Erythroblast (primary cell): ENCODE measurements at regions not wholly inside any gene's neighbourhood (a gene's known extent, or its start where the extent isn't known, plus 50 kb on each side); places are given as distances from the start of the nearest gene placed in this dataset.

Source experiments
- DNase-seq, 2 experiments: peaks; one replicate each; lab custom pipeline; 2025; lab: John Stamatoyannopoulos, UW
- GATA1 ChIP-seq: IDR thresholded peaks from 2 replicates; pipeline ENCODE4 v1.6.1; 2011; ENCODE audit warnings: low read depth, mild to moderate bottlenecking, control low read depth, low read length, moderate library complexity
- POLR2A ChIP-seq: IDR thresholded peaks from 2 replicates; pipeline ENCODE4 v1.6.1; 2011; ENCODE audit warnings: mild to moderate bottlenecking, low read length

DNA sequence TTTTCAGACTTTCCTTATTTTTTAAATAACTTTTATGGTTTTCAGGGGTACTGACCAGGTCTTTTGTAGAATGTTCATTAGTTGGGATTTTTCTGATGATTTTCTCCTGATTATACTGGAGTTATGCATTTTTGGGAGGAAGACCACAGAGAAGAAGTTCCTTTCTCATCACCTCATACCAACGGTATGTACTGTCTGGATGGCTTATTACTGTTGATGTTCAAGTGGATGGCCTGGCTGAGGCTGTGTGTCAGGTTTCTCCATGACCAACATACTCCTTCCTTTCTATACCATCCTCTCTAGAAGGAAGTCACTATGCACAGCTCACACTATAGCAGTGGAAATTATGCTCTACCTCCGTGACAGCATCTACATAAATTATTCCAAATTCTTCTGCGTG, 71.1 kb upstream of the NR3C1 start:
- DNase-seq: no peak
- TF ChIP-seq GATA1 (no peak), POLR2A (no peak)

DNA sequence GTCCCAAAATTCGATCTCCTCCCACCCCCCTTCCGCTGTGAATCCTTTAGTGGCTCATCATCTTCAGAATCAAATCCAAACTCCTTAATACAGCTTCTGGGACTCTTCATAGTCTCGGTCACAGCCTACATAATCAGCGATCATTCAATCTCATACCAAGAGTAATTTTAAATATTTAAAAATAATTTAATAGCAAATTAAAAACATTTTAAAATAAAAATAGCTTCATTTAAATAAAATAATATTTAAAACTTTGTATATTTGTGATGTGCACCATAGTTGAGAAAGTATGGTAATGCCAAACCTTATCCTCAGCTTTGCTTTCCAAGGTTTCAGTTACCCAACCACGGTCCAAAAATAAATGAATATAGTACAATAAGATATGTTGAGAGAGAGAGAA, 70.0 kb upstream of the NR3C1 start:
- TF ChIP-seq POLR2A: no peak
- no peak for TF ChIP-seq GATA1
- DNase-seq: no peak

DNA sequence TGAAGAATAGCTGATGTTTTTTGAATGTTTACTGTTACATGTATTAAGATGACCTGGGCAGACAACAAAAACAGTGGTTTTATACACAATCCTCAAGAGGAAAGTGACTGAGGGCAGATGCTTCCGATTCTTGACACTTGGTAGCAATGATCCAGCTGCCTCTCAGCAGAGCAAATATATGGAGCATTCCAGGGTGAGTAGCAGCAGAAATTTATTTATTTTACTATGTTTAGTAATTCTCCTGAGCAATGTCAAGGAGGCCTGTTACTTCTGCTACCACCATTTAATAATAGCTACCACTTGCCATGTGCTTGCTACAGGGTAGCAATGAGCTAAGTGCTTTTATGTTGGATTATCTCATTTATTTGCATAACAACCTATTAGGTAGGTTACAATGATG, 69.1 kb upstream of the NR3C1 start:
- DNase-seq: no peak
- no peak for TF ChIP-seq GATA1
- no peak for TF ChIP-seq POLR2A

DNA sequence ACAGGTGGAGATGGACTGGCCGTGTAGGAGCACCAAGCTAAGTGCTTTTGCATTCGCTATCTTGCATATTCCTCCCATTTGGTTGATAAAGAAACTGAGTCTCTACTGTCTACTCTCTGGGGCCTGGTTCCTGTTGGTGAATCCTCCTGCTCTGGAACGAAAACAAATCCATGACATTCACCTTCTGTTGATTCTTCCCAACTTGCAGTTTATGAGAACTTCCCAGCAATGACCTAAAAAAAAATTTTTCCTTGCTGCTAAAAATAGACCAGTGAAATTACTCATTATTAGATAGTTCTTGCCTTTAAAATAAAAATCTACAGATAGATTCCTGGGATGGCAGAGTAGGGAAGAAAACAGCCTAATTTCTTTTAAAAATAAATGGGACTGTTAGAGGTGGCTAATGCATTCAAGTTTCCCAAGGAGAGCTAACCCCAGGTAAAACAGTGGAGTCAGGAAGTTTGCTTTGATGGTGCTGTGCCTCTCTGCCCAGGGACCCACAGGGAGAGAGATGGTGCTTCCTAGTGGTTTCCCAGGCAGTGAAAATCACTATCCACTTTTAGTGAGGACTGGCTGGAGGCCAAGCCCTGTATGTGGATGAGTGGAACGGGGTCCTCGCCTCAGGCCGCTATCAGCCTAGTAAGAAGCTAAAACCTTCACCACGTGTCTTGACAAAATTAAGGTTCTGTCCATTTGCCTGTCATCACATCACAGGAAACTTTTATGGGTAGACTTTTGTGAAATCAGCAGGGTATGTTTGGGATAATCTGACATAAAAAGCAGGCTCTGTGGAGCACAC, 68.4 kb upstream of the NR3C1 start:
- no peak for DNase-seq
- no peak for TF ChIP-seq POLR2A
- TF ChIP-seq GATA1: no peak

DNA sequence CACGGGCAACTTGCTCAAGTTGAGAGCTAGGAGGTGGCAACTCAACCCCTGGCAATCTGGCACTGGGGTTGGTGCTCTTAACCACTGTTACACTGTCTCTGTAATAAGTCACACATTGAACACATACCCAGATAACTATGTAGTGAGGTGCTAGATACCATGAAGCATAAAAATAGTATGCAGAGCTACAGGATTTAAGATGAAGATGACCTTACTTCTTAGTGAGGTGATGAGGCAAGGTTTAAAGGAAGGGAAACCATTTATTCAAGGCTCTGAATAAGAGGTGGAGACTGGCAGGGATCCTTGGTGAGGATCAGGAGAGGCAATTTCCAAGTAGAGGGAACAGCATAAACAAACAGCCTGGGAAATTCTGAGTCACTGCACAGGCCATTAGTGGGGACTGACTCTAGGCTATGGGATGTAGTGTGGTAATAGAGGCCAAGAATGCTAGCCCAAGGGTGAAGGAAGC, 67.6 kb upstream of the NR3C1 start:
- no peak for DNase-seq

DNA sequence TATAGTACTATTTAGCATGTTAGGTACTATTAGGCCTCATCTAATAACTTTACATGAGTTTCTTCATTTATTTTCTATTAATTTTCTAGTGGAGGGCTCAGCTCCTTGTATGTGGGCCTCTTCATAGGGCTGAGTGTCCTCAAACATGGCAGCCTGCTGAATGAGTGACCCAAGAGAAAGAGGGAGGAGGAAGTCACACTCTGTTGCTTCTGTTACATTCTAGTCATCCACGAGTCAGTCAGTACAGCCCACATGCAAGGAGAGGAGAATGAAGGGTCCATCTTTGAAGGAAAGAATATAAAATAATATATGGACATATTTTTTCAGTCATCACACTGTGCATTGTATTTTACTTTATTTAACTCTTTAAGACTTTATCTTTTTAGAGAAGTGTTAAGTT, 66.6 kb upstream of the NR3C1 start:
- no peak for DNase-seq
- TF ChIP-seq GATA1: no peak
- no peak for TF ChIP-seq POLR2A

More for the DNA sequence above, 67.6 kb upstream of the NR3C1 start:
- TF ChIP-seq GATA1: no peak

DNA sequence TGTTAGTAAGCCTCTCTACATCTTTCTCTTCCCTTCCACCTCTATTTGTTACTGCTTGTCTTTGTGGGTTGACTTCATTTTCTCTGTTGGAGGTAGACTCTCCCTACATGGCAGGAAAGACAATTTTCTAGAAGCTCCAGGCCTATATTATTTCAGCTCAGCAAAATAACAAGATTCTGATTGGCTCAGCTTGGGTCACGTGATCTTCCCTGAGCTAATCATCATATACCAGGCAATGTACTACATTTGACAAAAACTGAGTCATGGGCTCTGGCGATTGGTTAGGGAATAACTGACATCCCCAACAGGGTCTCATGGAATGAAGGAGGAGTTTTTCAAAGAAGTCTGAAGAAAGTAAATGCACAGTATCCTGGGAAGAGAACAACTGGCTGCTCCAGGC, 65.6 kb upstream of the NR3C1 start:
- TF ChIP-seq GATA1: no peak
- TF ChIP-seq POLR2A: no peak
- DNase-seq: no peak

DNA sequence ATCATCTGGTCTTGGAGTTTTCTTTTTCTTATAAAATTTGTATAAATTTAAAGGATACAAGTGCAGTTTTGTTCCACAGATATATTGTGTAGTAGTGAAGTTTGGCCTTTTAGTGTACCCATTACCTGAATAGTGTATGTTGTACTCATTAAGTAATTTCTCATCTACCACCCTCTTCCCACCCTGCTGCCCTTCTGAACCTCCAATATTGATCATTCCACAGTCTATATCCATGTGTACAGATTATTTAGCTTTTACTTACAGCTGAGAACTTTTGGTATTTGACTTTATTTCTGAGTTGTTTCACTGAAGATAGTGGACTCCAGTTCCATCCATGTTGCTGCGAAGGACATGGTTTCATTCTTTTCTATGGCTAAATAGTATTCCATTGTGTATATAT, 63.1 kb upstream of the NR3C1 start:
- TF ChIP-seq POLR2A: no peak
- no peak for TF ChIP-seq GATA1
- DNase-seq: no peak

DNA sequence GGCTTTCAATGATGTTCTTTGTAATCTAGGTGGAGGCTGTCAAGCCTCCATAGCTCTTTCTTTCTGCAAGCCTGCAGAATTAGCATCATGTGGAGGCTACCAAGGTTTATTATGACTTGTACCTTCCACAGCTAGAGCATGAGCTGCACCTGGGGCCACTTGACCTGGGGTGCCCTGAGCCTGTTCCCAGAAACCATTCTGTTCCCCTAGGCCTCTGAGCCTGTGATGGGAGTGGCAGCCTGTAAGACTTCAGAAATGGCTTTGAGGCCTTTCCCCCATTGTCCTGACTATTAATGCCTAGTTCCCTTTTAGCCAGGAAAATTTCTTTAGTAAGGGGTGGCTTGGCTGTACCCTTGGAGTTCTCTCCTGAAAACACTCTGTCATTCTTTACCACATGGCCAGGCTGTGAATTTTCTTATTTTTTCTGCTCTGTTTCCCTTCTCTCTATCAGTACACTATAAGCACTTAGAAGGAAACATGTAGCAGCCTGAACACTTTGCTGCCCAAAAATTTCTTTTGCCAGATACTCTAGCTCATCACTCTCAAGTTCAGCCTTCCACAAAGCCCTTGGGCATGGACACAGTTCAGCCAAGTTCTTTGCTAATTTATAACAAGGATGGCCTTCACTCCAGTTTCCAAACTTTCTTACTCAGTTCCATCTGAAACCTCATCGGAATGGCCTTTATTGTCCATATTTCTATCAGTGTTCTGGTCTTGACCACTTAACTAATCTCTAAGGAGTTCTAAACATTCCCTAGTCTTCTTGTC, 61.4 kb upstream of the NR3C1 start:
- TF ChIP-seq GATA1 (no peak), POLR2A (no peak)
- DNase-seq: no peak

DNA sequence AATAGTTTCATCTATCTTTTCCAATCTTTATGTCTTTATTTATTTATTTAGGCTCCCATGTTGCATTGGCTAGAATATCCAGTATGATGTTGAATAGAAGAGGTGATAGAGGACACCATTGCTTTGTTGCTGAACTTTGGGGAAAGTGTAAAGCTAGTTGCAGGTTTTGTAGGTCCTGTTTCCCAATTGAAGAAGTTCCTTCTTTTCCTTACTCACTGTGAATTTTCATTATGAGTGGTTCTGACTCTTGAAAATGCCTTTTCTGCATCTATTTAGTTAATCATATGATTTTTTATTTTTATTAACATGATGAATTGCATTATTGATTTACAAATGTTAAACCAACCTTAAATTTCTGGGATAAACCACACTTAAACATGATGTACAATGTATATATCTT, 58.9 kb upstream of the NR3C1 start:
- no peak for DNase-seq
- TF ChIP-seq GATA1: no peak
- no peak for TF ChIP-seq POLR2A

DNA sequence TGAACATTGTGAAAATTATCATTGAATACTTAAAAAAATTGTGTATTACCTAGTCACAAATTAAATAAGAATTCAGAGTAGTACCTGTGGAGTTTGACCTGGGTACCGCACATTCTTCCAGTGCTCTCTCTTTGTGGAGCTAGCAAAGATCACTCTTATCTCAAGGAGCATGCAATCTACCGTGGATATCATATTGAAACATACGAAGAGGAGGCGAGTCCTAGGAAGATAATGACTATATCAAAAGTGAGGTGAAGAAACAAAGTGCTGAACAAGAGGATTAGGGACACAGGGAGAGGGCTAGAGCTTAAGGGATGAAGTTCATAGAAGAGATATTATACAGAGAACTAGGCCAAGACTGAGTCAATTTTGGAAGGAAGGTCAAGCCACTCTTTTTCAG, 55.9 kb upstream of the NR3C1 start:
- peak; percentile 8 to 62 for DNase-seq
- TF ChIP-seq POLR2A (no peak), GATA1 (no peak)

DNA sequence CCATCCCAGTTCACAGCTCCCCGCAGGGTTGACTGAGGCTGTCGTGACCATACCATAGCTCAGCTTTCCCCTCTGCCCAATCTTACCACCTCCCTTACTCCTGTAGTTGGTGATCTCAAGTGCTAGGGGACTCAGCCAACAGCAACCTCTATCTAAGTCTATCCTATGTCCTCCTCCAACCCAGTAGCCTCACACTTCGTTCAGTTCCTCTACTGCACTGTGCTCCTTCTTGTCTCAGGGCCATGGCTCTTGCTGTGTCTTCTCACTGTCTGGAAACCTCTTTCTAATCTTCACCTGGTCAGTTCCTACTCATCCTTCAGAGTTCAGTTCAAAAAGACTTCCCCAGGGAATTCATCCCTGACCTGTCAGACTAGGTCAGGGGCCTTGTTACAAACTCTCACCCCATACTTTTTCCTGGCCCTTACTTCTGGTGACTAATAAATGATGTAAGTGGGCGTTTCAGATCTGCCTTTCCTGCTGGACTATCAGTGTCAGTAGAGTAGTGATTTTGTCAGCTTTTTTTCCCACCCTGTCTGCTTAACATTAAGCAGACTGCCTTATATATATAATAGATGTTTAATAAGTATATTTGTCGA, 53.6 kb upstream of the NR3C1 start:
- no peak for TF ChIP-seq GATA1
- TF ChIP-seq POLR2A: no peak
- DNase-seq: no peak

DNA sequence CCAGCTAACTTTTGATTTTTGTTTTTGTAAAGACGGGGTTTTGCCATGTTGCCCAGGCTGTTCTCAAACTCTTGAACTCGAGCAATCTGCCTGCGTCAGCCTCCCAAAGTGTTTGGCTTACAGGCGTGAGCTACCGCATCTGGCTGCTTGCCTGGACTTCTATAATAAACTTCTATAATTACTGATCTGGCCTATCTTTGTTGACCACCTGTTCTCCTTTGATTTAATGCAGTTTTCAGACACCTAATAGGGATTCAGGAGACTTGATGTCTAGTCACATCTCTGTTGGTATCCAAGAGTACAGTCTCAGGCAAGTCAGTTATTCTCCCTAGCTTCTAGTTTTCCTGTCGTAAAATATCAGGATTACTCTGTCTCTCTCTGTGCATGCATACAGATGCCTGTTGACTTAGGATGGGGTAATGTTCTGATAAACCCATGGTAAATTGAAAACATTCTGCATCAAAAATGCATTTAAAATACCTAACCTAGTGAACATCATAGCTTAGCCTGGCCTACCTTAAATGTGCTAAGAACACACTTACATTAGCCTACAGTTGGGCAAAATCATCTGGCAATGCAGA, 51.5 kb upstream of the NR3C1 start:
- DNase-seq: no peak
- no peak for TF ChIP-seq GATA1
- no peak for TF ChIP-seq POLR2A

DNA sequence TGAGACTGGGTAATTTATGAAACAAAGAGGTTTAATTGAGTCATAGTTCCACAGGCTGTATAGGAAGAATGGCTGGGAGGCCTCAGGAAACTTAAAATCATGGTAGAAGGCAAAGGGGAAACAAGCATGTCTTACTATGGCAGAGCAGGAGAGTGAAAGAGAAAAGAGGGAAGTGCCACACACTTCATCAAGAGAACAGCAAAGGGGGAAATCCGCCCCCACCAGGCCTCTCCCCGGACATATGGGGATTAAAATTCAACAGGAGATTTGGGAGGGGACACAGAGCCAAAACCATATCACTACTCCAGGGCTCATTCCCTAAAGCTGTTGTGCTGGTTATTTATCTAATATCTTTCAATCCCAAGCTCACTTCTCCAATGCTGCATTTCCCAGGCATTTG, 50.2 kb upstream of the NR3C1 start:
- TF ChIP-seq POLR2A: no peak
- TF ChIP-seq GATA1: no peak
- DNase-seq: no peak
